ENCODE measurements at regions not wholly inside any gene's neighbourhood (a gene's known extent, or its start where the extent isn't known, plus 50 kb on each side); places are given as distances from the start of the nearest gene placed in this dataset.
A peak's percentile ranks its signal among the peaks of the same experiment; 100 is the strongest.

- Histone ChIP-seq H3K27me3 (no peaks in the 10 kb centered on the region), H3K9me3 (ENCODE audit: low read depth) (no peaks in the 10 kb centered on the region), H3K4me2 (no peak overlapping the region), H4K20me1 (ENCODE audit: insufficient read depth, poor library complexity, severe bottlenecking) (no peaks in the 10 kb centered on the region), H3K9me2 (replicated peaks; ENCODE audit: insufficient read depth) (no peaks in the 10 kb centered on the region), H3K4me1 (ENCODE audit: insufficient read depth) (no peaks in the 10 kb centered on the region), H3K27ac (no peak overlapping the region), H3K36me3 (replicated peaks; ENCODE audit: insufficient read depth, low read depth) (no peaks in the 10 kb centered on the region), H3K79me2 (no peaks in the 10 kb centered on the region), H3K4me3 (no peak overlapping the region), H2AFZ (no peak overlapping the region)
- DNase-seq (ENCODE audit: low spot score) = no peak
- TF ChIP-seq EZH2 (IDR thresholded peaks at IDR 0.05; ENCODE audit: borderline replicate concordance) (no peak), EZH2phosphoT487 (IDR thresholded peaks at IDR 0.05; ENCODE audit: low read depth, severe bottlenecking, unreplicated experiment) (no peak), CTCF (IDR thresholded peaks at IDR 0.05; ENCODE audit: poor library complexity) (no peak)
- WGBS (ENCODE audit: low lambda C conversion rate, missing lambda C conversion rate) = 100% methylated on average over 1 of the region's 1 CpG
Measured at GRCh38 chr18:29008809-29009208, 831.9 kb upstream of the CDH2 start.

GRCh38 chr18:29007986-29008654, 831.2 kb upstream of the CDH2 start:
- DNase-seq (ENCODE audit: low spot score) = no peak
- no peaks in the 10 kb centered on the region for H3K36me3 ChIP-seq (replicated peaks; ENCODE audit: insufficient read depth, low read depth)
- no peak for TF ChIP-seq EZH2phosphoT487 (IDR thresholded peaks at IDR 0.05; ENCODE audit: low read depth, severe bottlenecking, unreplicated experiment)
- TF ChIP-seq EZH2 (IDR thresholded peaks at IDR 0.05; ENCODE audit: borderline replicate concordance) = no peak
- WGBS (ENCODE audit: low lambda C conversion rate, missing lambda C conversion rate) = 89% methylated on average over 2 of the region's 2 CpGs
- H3K4me3 ChIP-seq = no peak overlapping the region
- no peaks in the 10 kb centered on the region for H3K79me2 ChIP-seq
- no peaks in the 10 kb centered on the region for H3K9me3 ChIP-seq (ENCODE audit: low read depth)
- H3K27me3 ChIP-seq = no peaks in the 10 kb centered on the region
- H3K4me2 ChIP-seq = no peak overlapping the region
- no peak overlapping the region for H2AFZ ChIP-seq
- no peaks in the 10 kb centered on the region for H3K4me1 ChIP-seq (ENCODE audit: insufficient read depth)
- no peaks in the 10 kb centered on the region for H4K20me1 ChIP-seq (ENCODE audit: insufficient read depth, poor library complexity, severe bottlenecking)
- H3K27ac ChIP-seq = no peak overlapping the region
- no peaks in the 10 kb centered on the region for H3K9me2 ChIP-seq (replicated peaks; ENCODE audit: insufficient read depth)

- Histone ChIP-seq H3K4me2 (no peak overlapping the region), H4K20me1 (ENCODE audit: insufficient read depth, poor library complexity, severe bottlenecking) (no peaks in the 10 kb centered on the region), H3K4me1 (ENCODE audit: insufficient read depth) (no peaks in the 10 kb centered on the region), H3K36me3 (replicated peaks; ENCODE audit: insufficient read depth, low read depth) (no peaks in the 10 kb centered on the region), H3K9me2 (replicated peaks; ENCODE audit: insufficient read depth) (no peaks in the 10 kb centered on the region), H2AFZ (no peak overlapping the region), H3K27ac (no peak overlapping the region), H3K4me3 (no peak overlapping the region), H3K27me3 (no peaks in the 10 kb centered on the region), H3K79me2 (no peaks in the 10 kb centered on the region), H3K9me3 (ENCODE audit: low read depth) (no peaks in the 10 kb centered on the region)
- TF ChIP-seq EZH2 (IDR thresholded peaks at IDR 0.05; ENCODE audit: borderline replicate concordance) (no peak), CTCF (IDR thresholded peaks at IDR 0.05; ENCODE audit: poor library complexity) (no peak), EZH2phosphoT487 (IDR thresholded peaks at IDR 0.05; ENCODE audit: low read depth, severe bottlenecking, unreplicated experiment) (no peak)
- no peak for DNase-seq (ENCODE audit: low spot score)
- WGBS (ENCODE audit: low lambda C conversion rate, missing lambda C conversion rate) = 20% methylated on average over 1 of the region's 1 CpG
Measured at GRCh38 chr18:29004921-29005320, 828.0 kb upstream of the CDH2 start.

GRCh38 chr18:29003194-29003593, 826.3 kb upstream of the CDH2 start:
- Histone ChIP-seq H2AFZ (no peak overlapping the region), H4K20me1 (ENCODE audit: insufficient read depth, poor library complexity, severe bottlenecking) (no peaks in the 10 kb centered on the region), H3K9me3 (ENCODE audit: low read depth) (no peaks in the 10 kb centered on the region), H3K4me3 (no peak overlapping the region), H3K9me2 (replicated peaks; ENCODE audit: insufficient read depth) (no peaks in the 10 kb centered on the region), H3K27ac (no peak overlapping the region), H3K79me2 (no peaks in the 10 kb centered on the region), H3K4me2 (no peak overlapping the region), H3K4me1 (ENCODE audit: insufficient read depth) (no peaks in the 10 kb centered on the region), H3K36me3 (replicated peaks; ENCODE audit: insufficient read depth, low read depth) (no peaks in the 10 kb centered on the region), H3K27me3 (no peaks in the 10 kb centered on the region)
- TF ChIP-seq EZH2 (IDR thresholded peaks at IDR 0.05; ENCODE audit: borderline replicate concordance) = no peak
- no peak for TF ChIP-seq CTCF (IDR thresholded peaks at IDR 0.05; ENCODE audit: poor library complexity)
- TF ChIP-seq EZH2phosphoT487 (IDR thresholded peaks at IDR 0.05; ENCODE audit: low read depth, severe bottlenecking, unreplicated experiment) = no peak
- WGBS (ENCODE audit: low lambda C conversion rate, missing lambda C conversion rate) = 39% methylated on average over 2 of the region's 2 CpGs
- peak; percentile 19 for DNase-seq (ENCODE audit: low spot score)

Data from hepatocyte (in vitro differentiated cells).